ENCODE measurements at regions not wholly inside any gene's neighbourhood (a gene's known extent, or its start where the extent isn't known, plus 50 kb on each side); places are given as distances from the start of the nearest gene placed in this dataset.
A peak's percentile ranks its signal among the peaks of the same experiment; 100 is the strongest.

GRCh38 chr2:45172142-45172541, 162.9 kb upstream of the SIX2 start:
- no peak for DNase-seq

GRCh38 chr2:45171136-45171501, 161.9 kb upstream of the SIX2 start:
- DNase-seq: no peak

GRCh38 chr2:45170191-45171135, 161.2 kb upstream of the SIX2 start:
- DNase-seq: no peak

- peak; percentile 26 to 58 for DNase-seq
Measured at GRCh38 chr2:45169339-45170190, 160.3 kb upstream of the SIX2 start.

GRCh38 chr2:45168711-45169338, 159.6 kb upstream of the SIX2 start:
- DNase-seq: peak in 1 of 2 experiments; percentile 68

GRCh38 chr2:45167920-45168629, 158.8 kb upstream of the SIX2 start:
- DNase-seq: no peak

GRCh38 chr2:45166229-45166890, 157.1 kb upstream of the SIX2 start:
- DNase-seq: no peak

- no peak for DNase-seq
Measured at GRCh38 chr2:45162711-45163110, 153.5 kb upstream of the SIX2 start.

GRCh38 chr2:45156605-45157004, 147.4 kb upstream of the SIX2 start:
- no peak for DNase-seq

- no peak for DNase-seq
Measured at GRCh38 chr2:45154606-45155155, 145.4 kb upstream of the SIX2 start.

GRCh38 chr2:45154144-45154543, 144.9 kb upstream of the SIX2 start:
- DNase-seq: no peak

GRCh38 chr2:45153121-45153520, 143.9 kb upstream of the SIX2 start:
- peak; percentile 28 to 65 for DNase-seq

GRCh38 chr2:45152691-45153090, 143.4 kb upstream of the SIX2 start:
- DNase-seq: no peak

GRCh38 chr2:45145073-45145899, 136.0 kb upstream of the SIX2 start:
- DNase-seq: no peak

GRCh38 chr2:45141883-45142866, 132.9 kb upstream of the SIX2 start:
- no peak for DNase-seq

GRCh38 chr2:45140675-45141074, 131.4 kb upstream of the SIX2 start:
- no peak for DNase-seq

- DNase-seq: no peak
Measured at GRCh38 chr2:45138904-45139303, 129.7 kb upstream of the SIX2 start.

GRCh38 chr2:45137966-45138695, 128.9 kb upstream of the SIX2 start:
- no peak for DNase-seq

GRCh38 chr2:45134726-45135125, 125.5 kb upstream of the SIX2 start:
- no peak for DNase-seq

Data from NCI-H526 (cell line).